K562 (cell line): ENCODE measurements at regions not wholly inside any gene's neighbourhood (a gene's known extent, or its start where the extent isn't known, plus 50 kb on each side); places are given as distances from the start of the nearest gene placed in this dataset.

Source experiments
- GABPA ChIP-seq: fragments of 200-800 bp; sonication (Bioruptor generic); conservative IDR thresholded peaks from 2 replicates; pipeline ENCODE4 v1.6.1; 2016; ENCODE audit warnings: low read depth, missing genetic modification characterization, missing compliant biosample characterization
- MEF2A ChIP-seq: IDR thresholded peaks from 2 replicates; pipeline ENCODE4 v1.6.1; 2011; ENCODE audit warnings: low read depth, mild to moderate bottlenecking, low read length, moderate library complexity; ENCODE audit not compliant: control insufficient read depth
- NFRKB ChIP-seq: fragments of 450-650 bp; IDR thresholded peaks from 2 replicates; pipeline ENCODE4 v1.6.1; 2016; ENCODE audit warnings: low read depth
- TF ChIP-seq, protein P1 (sequence below): sonication (generic); formaldehyde crosslinking; IDR thresholded peaks from 2 replicates; pipeline ENCODE4 v1.8.0; 2023; ENCODE audit warnings: missing genetic modification reagents, mild to moderate bottlenecking, borderline replicate concordance
- TF ChIP-seq, protein P2 (sequence below): fragments of 450-650 bp; IDR thresholded peaks from 2 replicates; pipeline ENCODE4 v1.6.1; 2017; ENCODE audit warnings: antibody characterized with exemption

DNA sequence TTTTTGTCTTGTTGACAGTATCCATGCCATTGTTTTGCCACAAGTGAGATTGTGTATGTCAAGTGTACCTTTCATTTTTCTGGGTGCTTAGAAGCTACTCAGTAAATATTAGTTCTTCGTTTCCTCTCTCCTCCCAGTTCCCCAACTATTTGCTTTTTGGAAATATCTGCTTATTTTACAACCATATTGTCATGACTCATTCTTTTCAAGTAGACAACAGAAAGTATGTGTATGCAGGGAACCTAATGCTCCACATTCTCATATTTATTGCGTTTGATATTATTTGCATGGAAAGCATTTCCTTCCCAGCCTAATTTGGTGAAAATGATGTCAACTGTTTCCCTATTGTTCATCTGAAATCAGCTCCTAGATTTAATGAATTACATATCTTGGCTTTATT, 483.7 kb upstream of the RIOK2 start (continued):
- TF ChIP-seq, protein P1, sequence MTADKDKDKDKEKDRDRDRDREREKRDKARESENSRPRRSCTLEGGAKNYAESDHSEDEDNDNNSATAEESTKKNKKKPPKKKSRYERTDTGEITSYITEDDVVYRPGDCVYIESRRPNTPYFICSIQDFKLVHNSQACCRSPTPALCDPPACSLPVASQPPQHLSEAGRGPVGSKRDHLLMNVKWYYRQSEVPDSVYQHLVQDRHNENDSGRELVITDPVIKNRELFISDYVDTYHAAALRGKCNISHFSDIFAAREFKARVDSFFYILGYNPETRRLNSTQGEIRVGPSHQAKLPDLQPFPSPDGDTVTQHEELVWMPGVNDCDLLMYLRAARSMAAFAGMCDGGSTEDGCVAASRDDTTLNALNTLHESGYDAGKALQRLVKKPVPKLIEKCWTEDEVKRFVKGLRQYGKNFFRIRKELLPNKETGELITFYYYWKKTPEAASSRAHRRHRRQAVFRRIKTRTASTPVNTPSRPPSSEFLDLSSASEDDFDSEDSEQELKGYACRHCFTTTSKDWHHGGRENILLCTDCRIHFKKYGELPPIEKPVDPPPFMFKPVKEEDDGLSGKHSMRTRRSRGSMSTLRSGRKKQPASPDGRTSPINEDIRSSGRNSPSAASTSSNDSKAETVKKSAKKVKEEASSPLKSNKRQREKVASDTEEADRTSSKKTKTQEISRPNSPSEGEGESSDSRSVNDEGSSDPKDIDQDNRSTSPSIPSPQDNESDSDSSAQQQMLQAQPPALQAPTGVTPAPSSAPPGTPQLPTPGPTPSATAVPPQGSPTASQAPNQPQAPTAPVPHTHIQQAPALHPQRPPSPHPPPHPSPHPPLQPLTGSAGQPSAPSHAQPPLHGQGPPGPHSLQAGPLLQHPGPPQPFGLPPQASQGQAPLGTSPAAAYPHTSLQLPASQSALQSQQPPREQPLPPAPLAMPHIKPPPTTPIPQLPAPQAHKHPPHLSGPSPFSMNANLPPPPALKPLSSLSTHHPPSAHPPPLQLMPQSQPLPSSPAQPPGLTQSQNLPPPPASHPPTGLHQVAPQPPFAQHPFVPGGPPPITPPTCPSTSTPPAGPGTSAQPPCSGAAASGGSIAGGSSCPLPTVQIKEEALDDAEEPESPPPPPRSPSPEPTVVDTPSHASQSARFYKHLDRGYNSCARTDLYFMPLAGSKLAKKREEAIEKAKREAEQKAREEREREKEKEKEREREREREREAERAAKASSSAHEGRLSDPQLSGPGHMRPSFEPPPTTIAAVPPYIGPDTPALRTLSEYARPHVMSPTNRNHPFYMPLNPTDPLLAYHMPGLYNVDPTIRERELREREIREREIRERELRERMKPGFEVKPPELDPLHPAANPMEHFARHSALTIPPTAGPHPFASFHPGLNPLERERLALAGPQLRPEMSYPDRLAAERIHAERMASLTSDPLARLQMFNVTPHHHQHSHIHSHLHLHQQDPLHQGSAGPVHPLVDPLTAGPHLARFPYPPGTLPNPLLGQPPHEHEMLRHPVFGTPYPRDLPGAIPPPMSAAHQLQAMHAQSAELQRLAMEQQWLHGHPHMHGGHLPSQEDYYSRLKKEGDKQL (CRISPR knock-in tag): no peak
- TF ChIP-seq MEF2A (no peak), GABPA (tag) (no peak), NFRKB (no peak)
- TF ChIP-seq, protein P2, sequence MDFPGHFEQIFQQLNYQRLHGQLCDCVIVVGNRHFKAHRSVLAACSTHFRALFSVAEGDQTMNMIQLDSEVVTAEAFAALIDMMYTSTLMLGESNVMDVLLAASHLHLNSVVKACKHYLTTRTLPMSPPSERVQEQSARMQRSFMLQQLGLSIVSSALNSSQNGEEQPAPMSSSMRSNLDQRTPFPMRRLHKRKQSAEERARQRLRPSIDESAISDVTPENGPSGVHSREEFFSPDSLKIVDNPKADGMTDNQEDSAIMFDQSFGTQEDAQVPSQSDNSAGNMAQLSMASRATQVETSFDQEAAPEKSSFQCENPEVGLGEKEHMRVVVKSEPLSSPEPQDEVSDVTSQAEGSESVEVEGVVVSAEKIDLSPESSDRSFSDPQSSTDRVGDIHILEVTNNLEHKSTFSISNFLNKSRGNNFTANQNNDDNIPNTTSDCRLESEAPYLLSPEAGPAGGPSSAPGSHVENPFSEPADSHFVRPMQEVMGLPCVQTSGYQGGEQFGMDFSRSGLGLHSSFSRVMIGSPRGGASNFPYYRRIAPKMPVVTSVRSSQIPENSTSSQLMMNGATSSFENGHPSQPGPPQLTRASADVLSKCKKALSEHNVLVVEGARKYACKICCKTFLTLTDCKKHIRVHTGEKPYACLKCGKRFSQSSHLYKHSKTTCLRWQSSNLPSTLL: no peak
